Heart left ventricle (tissue), 16 donors: ENCODE measurements at regions not wholly inside any gene's neighbourhood (a gene's known extent, or its start where the extent isn't known, plus 50 kb on each side); places are given as distances from the start of the nearest gene placed in this dataset.

ENCODE experiments used
- ATAC-seq, 4 donors: fragments of 200-7000 bp; cut with Tn5 transposase; one replicate each; pipeline ENCODE4 v1.9.1; 2020 to 2022; ENCODE audit warnings: moderate library complexity in 4 of 4, mild to moderate bottlenecking in 3 of 4, moderate number of reproducible peaks in 1 of 4
- DNase-seq, 5 donors: peaks; one replicate each; pipeline ENCODE4 v3.0.0-alpha.2; 2020
- H3K27ac ChIP-seq, 12 donors: fragments of 200-600 bp; sonication (generic) in 4 of 12; one replicate each; pipeline versions ENCODE4 v1.5.0 to v1.8.0; 2016 to 2022; ENCODE audit warnings: mild to moderate bottlenecking in 2 of 12
- H3K27me3 ChIP-seq, 9 donors: fragments of 200-600 bp; sonication (generic) in 2 of 9; one replicate each; pipeline versions ENCODE4 v1.5.1 to v1.8.0; 2016 to 2022; ENCODE audit warnings: mild to moderate bottlenecking in 3 of 9
- H3K36me3 ChIP-seq, 9 donors: fragments of 200-600 bp; sonication (generic) in 2 of 9; one replicate each; pipeline versions ENCODE4 v1.5.0 to v1.8.0; 2018 to 2022; ENCODE audit warnings: mild to moderate bottlenecking in 2 of 9
- H3K4me1 ChIP-seq, 12 donors: fragments of 200-600 bp; sonication (generic) in 4 of 12; one replicate each; pipeline versions ENCODE4 v1.5.0 to v1.8.0; 2016 to 2022; ENCODE audit warnings: mild to moderate bottlenecking in 3 of 12
- H3K4me3 ChIP-seq, 12 donors: fragments of 200-600 bp; sonication (generic) in 4 of 12; one replicate each; pipeline versions ENCODE4 v1.5.0 to v1.8.0; 2017 to 2022; ENCODE audit warnings: mild to moderate bottlenecking in 9 of 12, moderate library complexity in 4 of 12
- H3K9me3 ChIP-seq, 12 donors: fragments of 200-600 bp; sonication (generic) in 4 of 12; one replicate each; pipeline versions ENCODE4 v1.5.0 to v1.8.0; 2016 to 2022; ENCODE audit warnings: mild to moderate bottlenecking in 1 of 12
- CTCF ChIP-seq, 12 donors: fragments of 200-600 bp; sonication (generic) in 4 of 12; IDR thresholded peaks; one replicate each; pipeline versions ENCODE4 v1.5.0 to v1.8.0; 2018 to 2022; ENCODE audit warnings: antibody characterized with exemption in 12 of 12, mild to moderate bottlenecking in 5 of 12
- POLR2A ChIP-seq, 2 donors: fragments of 450-650 bp; IDR thresholded peaks; one replicate each; pipeline ENCODE4 v1.6.1; 2017; ENCODE audit warnings: antibody characterized with exemption in 2 of 2, mild to moderate bottlenecking in 2 of 2, moderate library complexity in 2 of 2
- whole genome bisulfite sequencing, 4 donors: extraction: QIAGEN DNeasy Blood & Tissue Kit in 2 of 4; methylation state at CpG; one replicate each; pipeline versions ENCODE4 v1.1.5 to v1.1.7; 2013 to 2018; 5-methylcytosine and 5-hydroxymethylcytosine counted together
- intact Hi-C, 10 donors: fragments of 100-400 bp; cut with DNase I; formaldehyde crosslinking; loops; one replicate each; pipeline versions ENCODE4 v1.11.1 to v1.14.2; 2022
- donor health status: ischemic (EF 13 %, LVEDD 7.1; RV severe dilation, severe dysfunction).
- donor health status: healthy with polysubstance abuse.
- donor health status: DM: no; HTN: yes; CAD: no.
- donor health status: DM: no; HTN: no; CAD: no.
- donor health status: ischemic (EF 25% LVEDD 6.9; RV normal size, moderate dysfunction).
- donor health status: ischemic (EF 25% LVEDD 5.7; RV mildly dilated, moderate dysfunction).
- donor health status: healthy.
- donor health status: DM: yes; HTN: yes; CAD: no.
- donor health status: ischemic (EF 35%, LVEDD 5.7; RV mildly dilated, moderate dysfunction).
- donor health status: nonischemic (EF 11% LVEDD 7.7; RV severe dilation, severe dysfunction).
- donor health status: DM: yes; HTN: yes; CAD: no.
- donor health status: PGD.
- donor health status: ischemic (EF 29% LVEDD 5.4; RV normal size, mild dysfunction).
- donor health status: nonischemic (EF 23%, LVEDD 6.1; RV moderate dilation, normal function).

GRCh38 chr2:129720761-129721160, 258.7 kb upstream of the RAB6C start:
- Histone ChIP-seq H3K9me3 (no peaks in the 10 kb centered on the region), H3K27ac (no peak overlapping the region), H3K36me3 (no peaks in the 10 kb centered on the region), H3K4me3 (no peak overlapping the region), H3K27me3 (peaks cover 0 to 21% (median 0%) of the 10 kb centered on the region in 9 donors), H3K4me1 (no peaks in the 10 kb centered on the region)
- TF ChIP-seq POLR2A (IDR thresholded peaks at IDR 0.05) (no peak), CTCF (IDR thresholded peaks at IDR 0.05) (no peak)
- no peak for ATAC-seq
- 79 to 86% (median 84%) methylated on average over 6 of the region's 6 CpGs for WGBS, 4 donors
- no peak for DNase-seq
- intact Hi-C loops = no loop called here

- TF ChIP-seq POLR2A (IDR thresholded peaks at IDR 0.05) = no peak
- no peak for TF ChIP-seq CTCF (IDR thresholded peaks at IDR 0.05)
- WGBS, 4 donors = 74 to 93% (median 80%) methylated on average over 3 of the region's 3 CpGs
- H3K27ac ChIP-seq = no peak overlapping the region
- peaks cover 0 to 21% (median 0%) of the 10 kb centered on the region in 9 donors for H3K27me3 ChIP-seq
- intact Hi-C loops = no loop called here
- no peak overlapping the region for H3K4me3 ChIP-seq
- H3K36me3 ChIP-seq = no peaks in the 10 kb centered on the region
- H3K9me3 ChIP-seq = no peaks in the 10 kb centered on the region
- DNase-seq (no peak), ATAC-seq (no peak)
- no peaks in the 10 kb centered on the region for H3K4me1 ChIP-seq
Measured at GRCh38 chr2:129721236-129721635, 258.2 kb upstream of the RAB6C start.

GRCh38 chr2:129721846-129722245, 257.6 kb upstream of the RAB6C start:
- no peak for DNase-seq
- Histone ChIP-seq H3K4me3 (no peak overlapping the region), H3K36me3 (no peaks in the 10 kb centered on the region), H3K27me3 (peaks cover 0 to 21% (median 0%) of the 10 kb centered on the region in 9 donors), H3K27ac (no peak overlapping the region), H3K4me1 (no peaks in the 10 kb centered on the region), H3K9me3 (no peaks in the 10 kb centered on the region)
- no peak for TF ChIP-seq POLR2A (IDR thresholded peaks at IDR 0.05)
- no peak for TF ChIP-seq CTCF (IDR thresholded peaks at IDR 0.05)
- ATAC-seq = no peak
- intact Hi-C loops = no loop called here
- 70 to 81% (median 75%) methylated on average over 10 to 15 of the region's 15 CpGs for WGBS, 4 donors

GRCh38 chr2:129722306-129723019, 257.0 kb upstream of the RAB6C start:
- no peak overlapping the region for H3K27ac ChIP-seq
- ATAC-seq (no peak), DNase-seq (no peak)
- H3K36me3 ChIP-seq = no peaks in the 10 kb centered on the region
- no peaks in the 10 kb centered on the region for H3K9me3 ChIP-seq
- H3K4me3 ChIP-seq = no peak overlapping the region
- TF ChIP-seq CTCF (IDR thresholded peaks at IDR 0.05) (no peak), POLR2A (IDR thresholded peaks at IDR 0.05) (no peak)
- intact Hi-C loops = no loop called here
- peaks cover 0 to 18% (median 0%) of the 10 kb centered on the region in 9 donors for H3K27me3 ChIP-seq
- WGBS, 4 donors = 60 to 73% (median 69%) methylated on average over 18 to 20 of the region's 20 CpGs
- H3K4me1 ChIP-seq = no peaks in the 10 kb centered on the region
